GM18502 (cell line): ENCODE measurements at regions not wholly inside any gene's neighbourhood (a gene's known extent, or its start where the extent isn't known, plus 50 kb on each side); places are given as distances from the start of the nearest gene placed in this dataset.
"Not testable (repeated sequence)": the region's sequence is repeated elsewhere in the genome, so short reads cannot be mapped to it uniquely, and the experiment has no call there.

ENCODE experiments used
- ATAC-seq: cut with Tn5 transposase; IDR thresholded peaks from one replicate; pipeline ENCODE4 v1.9.1; 2021; ENCODE audit warnings: mild to moderate bottlenecking; ENCODE audit not compliant: unreplicated experiment, poor library complexity

GRCh38 chr3:153855772-153856171, 265.4 kb upstream of the ARHGEF26 start:
- peak; percentile 74 for ATAC-seq

GRCh38 chr3:153856932-153857331, 264.3 kb upstream of the ARHGEF26 start:
- no peak for ATAC-seq

GRCh38 chr3:153864793-153865192, 256.4 kb upstream of the ARHGEF26 start:
- no peak for ATAC-seq

GRCh38 chr3:153866901-153867300, 254.3 kb upstream of the ARHGEF26 start:
- ATAC-seq: no peak

- not testable (repeated sequence) for ATAC-seq
Observed at GRCh38 chr3:153874348-153874747, 246.8 kb upstream of the ARHGEF26 start.

- no peak for ATAC-seq
Observed at GRCh38 chr3:153880493-153880892, 240.7 kb upstream of the ARHGEF26 start.

GRCh38 chr3:153881201-153881600, 240.0 kb upstream of the ARHGEF26 start:
- no peak for ATAC-seq

GRCh38 chr3:153885359-153885758, 235.8 kb upstream of the ARHGEF26 start:
- ATAC-seq: no peak

GRCh38 chr3:153889905-153890334, 231.3 kb upstream of the ARHGEF26 start:
- ATAC-seq: no peak

GRCh38 chr3:153892126-153892525, 229.1 kb upstream of the ARHGEF26 start:
- no peak for ATAC-seq

GRCh38 chr3:153894857-153895256, 226.3 kb upstream of the ARHGEF26 start:
- no peak for ATAC-seq

GRCh38 chr3:153896197-153896596, 225.0 kb upstream of the ARHGEF26 start:
- no peak for ATAC-seq

- peak; percentile 67 for ATAC-seq
Observed at GRCh38 chr3:153897025-153897723, 224.0 kb upstream of the ARHGEF26 start.

GRCh38 chr3:153897842-153898241, 223.3 kb upstream of the ARHGEF26 start:
- ATAC-seq: peak; percentile 88

- no peak for ATAC-seq
Observed at GRCh38 chr3:153901152-153901551, 220.0 kb upstream of the ARHGEF26 start.

GRCh38 chr3:153901991-153902390, 219.2 kb upstream of the ARHGEF26 start:
- no peak for ATAC-seq

- ATAC-seq: peak; percentile 89
Observed at GRCh38 chr3:153903430-153903829, 217.8 kb upstream of the ARHGEF26 start.

GRCh38 chr3:153906366-153906765, 214.8 kb upstream of the ARHGEF26 start:
- no peak for ATAC-seq

GRCh38 chr3:153910387-153910786, 210.8 kb upstream of the ARHGEF26 start:
- no peak for ATAC-seq

GRCh38 chr3:153911116-153911515, 210.1 kb upstream of the ARHGEF26 start:
- no peak for ATAC-seq

GRCh38 chr3:153919773-153920172, 201.4 kb upstream of the ARHGEF26 start:
- no peak for ATAC-seq

- no peak for ATAC-seq
Observed at GRCh38 chr3:153921826-153922225, 199.4 kb upstream of the ARHGEF26 start.
